HCT116 (cell line): ENCODE measurements at regions not wholly inside any gene's neighbourhood (a gene's known extent, or its start where the extent isn't known, plus 50 kb on each side); places are given as distances from the start of the nearest gene placed in this dataset.

Experiments
- ATAC-seq: fragments of 200-7000 bp; cut with Tn5 transposase; 2 replicates; pipeline ENCODE4 v1.9.1; 2020; ENCODE audit warnings: mild to moderate bottlenecking, moderate library complexity
- BruUV-seq: library from RNA; stranded (reverse); fragments of 400-500 nt; replicated peaks from 2 replicates; lab custom pipeline; 2021; lab: Mats Ljungman, UMichigan
- CTCF ChIA-PET: fragments of 300-600 bp; sonication (Branson Sonifier 250); formaldehyde crosslinking; loops from one replicate; lab custom pipeline; 2021; ENCODE audit warnings: antibody characterized with exemption; lab: Charles Lee
- POLR2A ChIA-PET: fragments of 300-600, 350-600 bp; sonication (Branson Sonifier 250); formaldehyde crosslinking; loops from one replicate; lab custom pipeline; 2021; ENCODE audit warnings: antibody characterized with exemption; lab: Charles Lee
- RAD21 ChIA-PET, 2 experiments: fragments of 300-600 bp; sonication (Branson Sonifier 250); formaldehyde crosslinking; loops; one replicate each; lab custom pipeline; 2023; ENCODE audit warnings: low total read pairs in 2 of 2; ENCODE audit not compliant: uncharacterized antibody in 2 of 2, unreplicated experiment in 2 of 2, low non-redundant PET in 1 of 2; lab: Charles Lee
- DNase-seq: peaks from one replicate; pipeline ENCODE4 v3.0.0-alpha.2; 2010; ENCODE audit warnings: low read depth, low spot score
- H2AFZ ChIP-seq: fragments of 200-600 bp; shearing (Covaris generic), sonication (generic); 2 replicates; pipeline ENCODE4 v1.6.1; 2017; ENCODE audit warnings: low read depth, mixed run types, mixed read lengths, antibody characterized with exemption, low read length; ENCODE audit not compliant: poor library complexity, severe bottlenecking
- H3K27ac ChIP-seq: 2 replicates; pipeline ENCODE4 v1.5.1; 2012; ENCODE audit warnings: low read depth, low read length
- H3K27me3 ChIP-seq: fragments of 200-600 bp; sonication (generic); 2 replicates; pipeline ENCODE4 v1.6.1; 2016; ENCODE audit warnings: mixed run types, low read length, mixed read lengths; ENCODE audit not compliant: insufficient read depth
- H3K36me3 ChIP-seq, 2 experiments: fragments of 200-500 bp in 1 of 2; fragments of 200-600 bp in 1 of 2; sonication (Bioruptor generic) in 1 of 2; sonication (generic) in 1 of 2; 2 replicates each; pipeline versions ENCODE4 v1.5.1 to v1.6.1; 2014 to 2016; ENCODE audit warnings: low read length in 2 of 2, inconsistent platforms in 1 of 2, mixed read lengths in 1 of 2, mixed run types in 1 of 2; ENCODE audit not compliant: insufficient read depth in 2 of 2, control insufficient read depth in 1 of 2
- H3K4me1 ChIP-seq, 2 experiments: fragments of 200-600 bp in 1 of 2; sonication (generic) in 1 of 2; 2 replicates each; pipeline versions ENCODE4 v1.5.1 to v1.6.1; 2012 to 2017; ENCODE audit warnings: low read length in 2 of 2, inconsistent platforms in 1 of 2, mild to moderate bottlenecking in 1 of 2, mixed read lengths in 1 of 2, mixed run types in 1 of 2, moderate library complexity in 1 of 2; ENCODE audit not compliant: insufficient read depth in 2 of 2, control insufficient read depth in 1 of 2
- H3K4me2 ChIP-seq: fragments of 200-600 bp; sonication (generic); 2 replicates; pipeline ENCODE4 v1.6.1; 2017; ENCODE audit warnings: mixed run types, low read length, mixed read lengths
- H3K4me3 ChIP-seq, 2 experiments: fragments of 200-600 bp in 1 of 2; sonication (generic) in 1 of 2; replicated peaks in 1 of 2; 2 replicates each; pipeline ENCODE4 v1.5.1; 2011 to 2016; ENCODE audit warnings: low read length in 2 of 2, control low read depth in 1 of 2, low read depth in 1 of 2, mild to moderate bottlenecking in 1 of 2, mixed read lengths in 1 of 2, mixed run types in 1 of 2
- H3K79me2 ChIP-seq: fragments of 200-600 bp; sonication (generic); 2 replicates; pipeline ENCODE4 v1.6.1; 2017; ENCODE audit warnings: mild to moderate bottlenecking, mixed run types, low read length, moderate library complexity, mixed read lengths; ENCODE audit not compliant: insufficient read depth
- H3K9ac ChIP-seq: fragments of 200-600 bp; sonication (generic); 2 replicates; pipeline ENCODE4 v1.6.1; 2016; ENCODE audit warnings: low read length, mixed read lengths
- H3K9me2 ChIP-seq: fragments of 200-600 bp; sonication (generic), shearing (Covaris generic); 2 replicates; pipeline ENCODE4 v1.6.1; 2017; ENCODE audit warnings: mixed run types, mild to moderate bottlenecking, moderate library complexity; ENCODE audit not compliant: insufficient read depth
- H3K9me3 ChIP-seq, 2 experiments: fragments of 200-500 bp in 1 of 2; fragments of 200-600 bp in 1 of 2; sonication (Bioruptor generic) in 1 of 2; sonication (generic) in 1 of 2; 2 replicates each; pipeline ENCODE4 v1.6.1; 2014 to 2017; ENCODE audit warnings: low read length in 2 of 2, mixed read lengths in 2 of 2, inconsistent platforms in 1 of 2, low read depth in 1 of 2, mild to moderate bottlenecking in 1 of 2, mixed run types in 1 of 2, moderate library complexity in 1 of 2; ENCODE audit not compliant: control insufficient read depth in 1 of 2, insufficient read depth in 1 of 2
- H4K20me1 ChIP-seq: fragments of 200-600 bp; sonication (generic), shearing (Covaris generic); 2 replicates; pipeline ENCODE4 v1.6.1; 2017; ENCODE audit warnings: mixed run types, mild to moderate bottlenecking, moderate library complexity; ENCODE audit not compliant: insufficient read depth
- ATF3 ChIP-seq: IDR thresholded peaks from 2 replicates; pipeline ENCODE4 v1.6.1; 2012
- CEBPB ChIP-seq: IDR thresholded peaks from 2 replicates; pipeline ENCODE4 v1.6.1; 2012; ENCODE audit warnings: low read depth
- EGR1 ChIP-seq: IDR thresholded peaks from 2 replicates; pipeline ENCODE4 v1.6.1; 2012; ENCODE audit warnings: low read depth
- ELF1 ChIP-seq: IDR thresholded peaks from 2 replicates; pipeline ENCODE4 v1.6.1; 2012; ENCODE audit warnings: low read depth, borderline replicate concordance
- EZH2 ChIP-seq: fragments of 200-600 bp; sonication (generic); IDR thresholded peaks from 2 replicates; pipeline ENCODE4 v1.6.1; 2017; ENCODE audit warnings: antibody characterized with exemption, mixed run types
- EZH2phosphoT487 ChIP-seq: fragments of 200-600 bp; IDR thresholded peaks from 2 replicates; pipeline ENCODE4 v1.6.1; 2018; ENCODE audit warnings: antibody characterized with exemption, borderline replicate concordance
- FOSL1 ChIP-seq: IDR thresholded peaks from 2 replicates; pipeline ENCODE4 v1.6.1; 2012; ENCODE audit warnings: low read depth
- JUND ChIP-seq: IDR thresholded peaks from 2 replicates; pipeline ENCODE4 v1.6.1; 2012
- MAX ChIP-seq: IDR thresholded peaks from 2 replicates; pipeline ENCODE4 v1.6.1; 2012
- POLR2A ChIP-seq: IDR thresholded peaks from 2 replicates; pipeline ENCODE4 v1.7.0; 2011; ENCODE audit warnings: borderline replicate concordance; ENCODE audit not compliant: insufficient read depth, insufficient read length; ENCODE audit errors: extremely low read depth
- RAD21 ChIP-seq: IDR thresholded peaks from 2 replicates; pipeline ENCODE4 v1.6.1; 2012; ENCODE audit warnings: low read depth, mild to moderate bottlenecking
- SIN3A ChIP-seq: IDR thresholded peaks from 2 replicates; pipeline ENCODE4 v1.6.1; 2012; ENCODE audit warnings: low read depth
- SRF ChIP-seq: IDR thresholded peaks from 2 replicates; pipeline ENCODE4 v1.6.1; 2012; ENCODE audit warnings: low read depth
- TCF7L2 ChIP-seq: IDR thresholded peaks from 2 replicates; pipeline ENCODE4 v1.7.0; 2011; ENCODE audit warnings: borderline replicate concordance, inconsistent platforms; ENCODE audit not compliant: insufficient read depth, insufficient read length; ENCODE audit errors: extremely low read depth
- ZFX ChIP-seq: fragments of 450-650 bp; IDR thresholded peaks from 2 replicates; pipeline ENCODE4 v1.6.1; 2017
- ZNF274 ChIP-seq: fragments of 200-500 bp; sonication (Bioruptor generic); IDR thresholded peaks from 2 replicates; pipeline ENCODE4 v1.6.1; 2014; ENCODE audit warnings: mild to moderate bottlenecking, low read depth, low read length, inconsistent platforms
- intact Hi-C: fragments of 100-400 bp; cut with micrococcal nuclease; formaldehyde crosslinking; loops from 2 replicates; pipeline ENCODE4 v1.10.0; 2022
- TF ChIP-seq, protein P1 (sequence below): IDR thresholded peaks from 2 replicates; pipeline ENCODE4 v1.6.1; 2012; ENCODE audit warnings: low read depth
- TF ChIP-seq, protein P2 (sequence below), 3 experiments: fragments of 200-600 bp in 1 of 3; sonication (generic) in 1 of 3; IDR thresholded peaks in 2 of 3; conservative IDR thresholded peaks in 1 of 3; 2 replicates each; pipeline ENCODE4 v1.5.1; 2012 to 2017; ENCODE audit warnings: low read depth in 2 of 3, low read length in 2 of 3, antibody characterized with exemption in 1 of 3, borderline replicate concordance in 1 of 3, control low read depth in 1 of 3, mild to moderate bottlenecking in 1 of 3, mixed read lengths in 1 of 3, mixed run types in 1 of 3, moderate library complexity in 1 of 3; ENCODE audit not compliant: insufficient read depth in 1 of 3

GRCh38 chr13:70995338-70995737, 871.7 kb downstream of the DACH1 start:
- no peaks in the 10 kb centered on the region for H3K27me3 ChIP-seq
- H3K4me3 ChIP-seq: no peak overlapping the region
- H3K36me3 ChIP-seq: no peaks in the 10 kb centered on the region
- ChIA-PET CTCF (no interaction called here), POLR2A (no interaction called here), RAD21 (no interaction called here)
- H3K9me2 ChIP-seq: no peaks in the 10 kb centered on the region
- no peak for TF ChIP-seq SIN3A
- no peak for TF ChIP-seq POLR2A
- TF ChIP-seq, protein P1, sequence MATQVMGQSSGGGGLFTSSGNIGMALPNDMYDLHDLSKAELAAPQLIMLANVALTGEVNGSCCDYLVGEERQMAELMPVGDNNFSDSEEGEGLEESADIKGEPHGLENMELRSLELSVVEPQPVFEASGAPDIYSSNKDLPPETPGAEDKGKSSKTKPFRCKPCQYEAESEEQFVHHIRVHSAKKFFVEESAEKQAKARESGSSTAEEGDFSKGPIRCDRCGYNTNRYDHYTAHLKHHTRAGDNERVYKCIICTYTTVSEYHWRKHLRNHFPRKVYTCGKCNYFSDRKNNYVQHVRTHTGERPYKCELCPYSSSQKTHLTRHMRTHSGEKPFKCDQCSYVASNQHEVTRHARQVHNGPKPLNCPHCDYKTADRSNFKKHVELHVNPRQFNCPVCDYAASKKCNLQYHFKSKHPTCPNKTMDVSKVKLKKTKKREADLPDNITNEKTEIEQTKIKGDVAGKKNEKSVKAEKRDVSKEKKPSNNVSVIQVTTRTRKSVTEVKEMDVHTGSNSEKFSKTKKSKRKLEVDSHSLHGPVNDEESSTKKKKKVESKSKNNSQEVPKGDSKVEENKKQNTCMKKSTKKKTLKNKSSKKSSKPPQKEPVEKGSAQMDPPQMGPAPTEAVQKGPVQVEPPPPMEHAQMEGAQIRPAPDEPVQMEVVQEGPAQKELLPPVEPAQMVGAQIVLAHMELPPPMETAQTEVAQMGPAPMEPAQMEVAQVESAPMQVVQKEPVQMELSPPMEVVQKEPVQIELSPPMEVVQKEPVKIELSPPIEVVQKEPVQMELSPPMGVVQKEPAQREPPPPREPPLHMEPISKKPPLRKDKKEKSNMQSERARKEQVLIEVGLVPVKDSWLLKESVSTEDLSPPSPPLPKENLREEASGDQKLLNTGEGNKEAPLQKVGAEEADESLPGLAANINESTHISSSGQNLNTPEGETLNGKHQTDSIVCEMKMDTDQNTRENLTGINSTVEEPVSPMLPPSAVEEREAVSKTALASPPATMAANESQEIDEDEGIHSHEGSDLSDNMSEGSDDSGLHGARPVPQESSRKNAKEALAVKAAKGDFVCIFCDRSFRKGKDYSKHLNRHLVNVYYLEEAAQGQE: no peak
- no peak for TF ChIP-seq TCF7L2
- no peak for TF ChIP-seq SRF
- TF ChIP-seq RAD21: no peak
- no peak for TF ChIP-seq ZNF274
- no peak for TF ChIP-seq EGR1
- no peak for TF ChIP-seq JUND
- no peak for TF ChIP-seq ATF3
- TF ChIP-seq EZH2phosphoT487: no peak
- no peak for TF ChIP-seq FOSL1
- TF ChIP-seq CEBPB: no peak
- no peak for TF ChIP-seq MAX
- no peak for TF ChIP-seq EZH2
- TF ChIP-seq ZFX: no peak
- TF ChIP-seq ELF1: no peak
- TF ChIP-seq, protein P2, sequence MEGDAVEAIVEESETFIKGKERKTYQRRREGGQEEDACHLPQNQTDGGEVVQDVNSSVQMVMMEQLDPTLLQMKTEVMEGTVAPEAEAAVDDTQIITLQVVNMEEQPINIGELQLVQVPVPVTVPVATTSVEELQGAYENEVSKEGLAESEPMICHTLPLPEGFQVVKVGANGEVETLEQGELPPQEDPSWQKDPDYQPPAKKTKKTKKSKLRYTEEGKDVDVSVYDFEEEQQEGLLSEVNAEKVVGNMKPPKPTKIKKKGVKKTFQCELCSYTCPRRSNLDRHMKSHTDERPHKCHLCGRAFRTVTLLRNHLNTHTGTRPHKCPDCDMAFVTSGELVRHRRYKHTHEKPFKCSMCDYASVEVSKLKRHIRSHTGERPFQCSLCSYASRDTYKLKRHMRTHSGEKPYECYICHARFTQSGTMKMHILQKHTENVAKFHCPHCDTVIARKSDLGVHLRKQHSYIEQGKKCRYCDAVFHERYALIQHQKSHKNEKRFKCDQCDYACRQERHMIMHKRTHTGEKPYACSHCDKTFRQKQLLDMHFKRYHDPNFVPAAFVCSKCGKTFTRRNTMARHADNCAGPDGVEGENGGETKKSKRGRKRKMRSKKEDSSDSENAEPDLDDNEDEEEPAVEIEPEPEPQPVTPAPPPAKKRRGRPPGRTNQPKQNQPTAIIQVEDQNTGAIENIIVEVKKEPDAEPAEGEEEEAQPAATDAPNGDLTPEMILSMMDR (IDR thresholded peaks at IDR 0.05 in 2 of 3, conservative IDR thresholded peaks at IDR 0.05 in 1 of 3; ENCODE audit: borderline replicate concordance in 1 of 3, insufficient read depth in 1 of 3, low read depth in 2 of 3, low read length in 2 of 3): no peak
- no peak overlapping the region for H3K9ac ChIP-seq
- H2AFZ ChIP-seq: no peak overlapping the region
- H3K79me2 ChIP-seq: no peaks in the 10 kb centered on the region
- intact Hi-C loops: no loop called here
- H4K20me1 ChIP-seq: no peaks in the 10 kb centered on the region
- BruUV-seq: no TSS peak
- DNase-seq: no peak
- no peaks in the 10 kb centered on the region for H3K4me1 ChIP-seq
- H3K4me2 ChIP-seq: no peak overlapping the region
- ATAC-seq: no peak
- no peaks in the 10 kb centered on the region; a peak in 1 of 4 replicates for H3K9me3 ChIP-seq
- H3K27ac ChIP-seq: no peak overlapping the region
